Left lung (tissue), 4 donors: ENCODE measurements at regions not wholly inside any gene's neighbourhood (a gene's known extent, or its start where the extent isn't known, plus 50 kb on each side); places are given as distances from the start of the nearest gene placed in this dataset.

Experiments
- ATAC-seq: fragments of 200-7000 bp; cut with Tn5 transposase; one replicate; pipeline ENCODE4 v1.9.1; 2020; ENCODE audit warnings: moderate library complexity
- DNase-seq, 4 donors: peaks; one replicate each; pipeline ENCODE4 v3.0.0-alpha.2; 2013 to 2020
- H3K27ac ChIP-seq, 2 donors: fragments of 200-600 bp; sonication (generic) in 1 of 2; one replicate each; pipeline versions ENCODE4 v1.5.0 to v1.8.0; 2020 to 2021
- H3K27me3 ChIP-seq, 2 donors: fragments of 200-600 bp; sonication (generic) in 1 of 2; one replicate each; pipeline versions ENCODE4 v1.5.0 to v1.8.0; 2020 to 2021
- H3K36me3 ChIP-seq, 2 donors: fragments of 200-600 bp; sonication (generic) in 1 of 2; one replicate each; pipeline versions ENCODE4 v1.5.0 to v1.8.0; 2020 to 2021
- H3K4me1 ChIP-seq, 2 donors: fragments of 200-600 bp; one replicate each; pipeline ENCODE4 v1.8.0; 2021
- H3K4me3 ChIP-seq, 2 donors: fragments of 200-600 bp; sonication (generic) in 1 of 2; one replicate each; pipeline versions ENCODE4 v1.5.0 to v1.8.0; 2020 to 2021; ENCODE audit warnings: mild to moderate bottlenecking in 1 of 2
- H3K9me3 ChIP-seq, 2 donors: fragments of 200-600 bp; sonication (generic) in 1 of 2; one replicate each; pipeline versions ENCODE4 v1.5.0 to v1.8.0; 2020 to 2021
- intact Hi-C, 2 donors: fragments of 100-400 bp; cut with DNase I; formaldehyde crosslinking; loops; one replicate each; pipeline versions ENCODE4 v1.11.2 to v1.14.2; 2022
- TF ChIP-seq, protein P1 (sequence below), 2 donors: fragments of 200-600 bp; sonication (generic) in 1 of 2; IDR thresholded peaks; one replicate each; pipeline versions ENCODE4 v1.5.0 to v1.8.0; 2021; ENCODE audit warnings: antibody characterized with exemption in 2 of 2
- donor health status: DM: no; HTN: yes; CAD: no.
- donor health status: DM: no; HTN: no; CAD: no.

DNA sequence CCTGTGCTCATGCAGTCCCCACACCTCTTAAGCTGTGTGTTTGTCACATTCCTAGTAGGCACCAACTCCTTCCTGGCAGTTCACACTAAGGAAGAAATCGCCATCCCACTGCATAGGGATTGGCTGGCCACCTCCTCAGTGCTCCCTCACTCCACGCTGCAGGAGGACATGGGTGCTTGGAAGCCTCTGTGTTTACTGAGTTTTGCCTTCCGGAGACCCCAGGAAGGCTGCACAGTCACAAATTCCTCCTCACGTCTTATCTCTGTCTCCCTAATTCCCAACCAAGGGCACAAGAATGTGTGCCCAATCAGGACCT is 93.8 kb upstream of the GALNT2 start:
- Histone ChIP-seq H3K4me1 (no peaks in the 10 kb centered on the region), H3K27ac (no peak overlapping the region), H3K9me3 (peaks cover 0 to 11% of the 10 kb centered on the region in 2 donors), H3K36me3 (no peaks in the 10 kb centered on the region), H3K27me3 (no peaks in the 10 kb centered on the region), H3K4me3 (no peak overlapping the region)
- ATAC-seq (no peak), DNase-seq (no peak)
- TF ChIP-seq, protein P1, sequence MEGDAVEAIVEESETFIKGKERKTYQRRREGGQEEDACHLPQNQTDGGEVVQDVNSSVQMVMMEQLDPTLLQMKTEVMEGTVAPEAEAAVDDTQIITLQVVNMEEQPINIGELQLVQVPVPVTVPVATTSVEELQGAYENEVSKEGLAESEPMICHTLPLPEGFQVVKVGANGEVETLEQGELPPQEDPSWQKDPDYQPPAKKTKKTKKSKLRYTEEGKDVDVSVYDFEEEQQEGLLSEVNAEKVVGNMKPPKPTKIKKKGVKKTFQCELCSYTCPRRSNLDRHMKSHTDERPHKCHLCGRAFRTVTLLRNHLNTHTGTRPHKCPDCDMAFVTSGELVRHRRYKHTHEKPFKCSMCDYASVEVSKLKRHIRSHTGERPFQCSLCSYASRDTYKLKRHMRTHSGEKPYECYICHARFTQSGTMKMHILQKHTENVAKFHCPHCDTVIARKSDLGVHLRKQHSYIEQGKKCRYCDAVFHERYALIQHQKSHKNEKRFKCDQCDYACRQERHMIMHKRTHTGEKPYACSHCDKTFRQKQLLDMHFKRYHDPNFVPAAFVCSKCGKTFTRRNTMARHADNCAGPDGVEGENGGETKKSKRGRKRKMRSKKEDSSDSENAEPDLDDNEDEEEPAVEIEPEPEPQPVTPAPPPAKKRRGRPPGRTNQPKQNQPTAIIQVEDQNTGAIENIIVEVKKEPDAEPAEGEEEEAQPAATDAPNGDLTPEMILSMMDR (IDR thresholded peaks at IDR 0.05) = no peak
- intact Hi-C loops = no loop called here

DNA sequence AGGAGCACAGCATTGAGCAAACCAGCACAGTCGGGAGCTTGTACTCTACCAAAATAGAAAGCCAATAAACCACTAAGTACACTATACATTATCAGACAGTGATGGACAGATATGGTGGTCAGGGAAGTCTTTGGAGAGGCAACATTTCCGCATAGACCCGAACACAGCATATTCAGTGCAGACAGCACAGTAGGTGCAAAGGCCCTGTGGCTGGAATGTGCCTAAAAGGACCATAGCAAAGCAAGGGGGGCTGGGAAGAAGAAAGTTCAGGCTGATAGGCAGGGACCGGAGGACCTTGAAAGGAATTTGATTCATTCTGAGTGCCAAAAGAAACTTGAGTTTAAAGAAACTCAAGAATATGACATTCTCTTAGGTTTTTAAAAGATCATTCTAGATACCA is 92.0 kb upstream of the GALNT2 start:
- no peak overlapping the region for H3K4me3 ChIP-seq
- no peaks in the 10 kb centered on the region for H3K36me3 ChIP-seq
- intact Hi-C loops = no loop called here
- peaks cover 0 to 11% of the 10 kb centered on the region in 2 donors for H3K9me3 ChIP-seq
- TF ChIP-seq, protein P1 (IDR thresholded peaks at IDR 0.05) = no peak
- H3K4me1 ChIP-seq = no peaks in the 10 kb centered on the region
- H3K27ac ChIP-seq = no peak overlapping the region
- ATAC-seq = no peak
- no peak for DNase-seq
- H3K27me3 ChIP-seq = no peaks in the 10 kb centered on the region

DNA sequence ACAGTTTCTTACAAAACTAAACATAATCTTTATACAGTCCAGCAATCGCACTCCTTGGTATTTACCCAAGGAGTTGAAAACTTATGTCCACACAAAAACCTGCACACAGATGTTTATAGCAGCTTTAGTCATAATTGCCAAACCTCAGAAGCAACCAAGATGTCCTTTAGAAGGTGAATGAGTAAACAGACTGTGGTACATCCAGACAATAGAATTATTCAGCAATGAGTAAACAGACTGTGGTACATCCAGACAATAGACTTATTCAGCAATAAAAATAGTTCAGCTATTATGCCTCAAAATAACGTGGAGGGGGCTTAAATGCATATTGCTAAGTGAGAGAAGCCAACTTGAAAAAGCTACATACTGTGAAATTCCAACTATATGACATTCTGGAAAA is 87.0 kb upstream of the GALNT2 start:
- intact Hi-C loops = no loop called here
- TF ChIP-seq, protein P1 (IDR thresholded peaks at IDR 0.05) = no peak

DNA sequence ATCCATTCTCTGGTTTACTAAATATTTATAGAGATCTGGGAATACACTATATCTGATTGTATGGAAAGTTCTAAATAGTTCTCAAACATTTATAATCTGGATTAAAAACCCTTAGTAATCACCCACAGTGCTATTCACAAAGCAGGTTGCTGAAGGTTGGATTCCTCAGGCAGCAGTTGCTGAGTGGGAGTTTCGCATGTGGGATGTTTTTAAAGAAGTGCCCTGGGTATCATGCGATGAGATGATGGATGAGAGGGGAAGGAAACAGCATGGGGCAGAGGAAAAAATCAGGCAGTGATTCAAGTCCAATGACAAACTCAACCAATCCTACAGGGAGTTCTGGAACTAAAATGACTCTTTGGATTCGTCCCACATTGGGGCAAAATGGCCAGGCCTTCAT is 85.3 kb upstream of the GALNT2 start:
- no peaks in the 10 kb centered on the region for H3K9me3 ChIP-seq
- no peak overlapping the region for H3K4me3 ChIP-seq
- DNase-seq (no peak), ATAC-seq (no peak)
- no peaks in the 10 kb centered on the region for H3K36me3 ChIP-seq
- no peaks in the 10 kb centered on the region for H3K27me3 ChIP-seq
- no peaks in the 10 kb centered on the region for H3K4me1 ChIP-seq
- TF ChIP-seq, protein P1 (IDR thresholded peaks at IDR 0.05) = no peak
- intact Hi-C loops = no loop called here
- H3K27ac ChIP-seq = no peak overlapping the region

More for the DNA sequence above, 87.0 kb upstream of the GALNT2 start:
- peaks cover 0 to 9% of the 10 kb centered on the region in 2 donors for H3K9me3 ChIP-seq
- no peak overlapping the region for H3K4me3 ChIP-seq
- ATAC-seq (no peak), DNase-seq (no peak)
- H3K27ac ChIP-seq = no peak overlapping the region
- H3K27me3 ChIP-seq = no peaks in the 10 kb centered on the region
- no peaks in the 10 kb centered on the region for H3K4me1 ChIP-seq
- H3K36me3 ChIP-seq = no peaks in the 10 kb centered on the region

DNA sequence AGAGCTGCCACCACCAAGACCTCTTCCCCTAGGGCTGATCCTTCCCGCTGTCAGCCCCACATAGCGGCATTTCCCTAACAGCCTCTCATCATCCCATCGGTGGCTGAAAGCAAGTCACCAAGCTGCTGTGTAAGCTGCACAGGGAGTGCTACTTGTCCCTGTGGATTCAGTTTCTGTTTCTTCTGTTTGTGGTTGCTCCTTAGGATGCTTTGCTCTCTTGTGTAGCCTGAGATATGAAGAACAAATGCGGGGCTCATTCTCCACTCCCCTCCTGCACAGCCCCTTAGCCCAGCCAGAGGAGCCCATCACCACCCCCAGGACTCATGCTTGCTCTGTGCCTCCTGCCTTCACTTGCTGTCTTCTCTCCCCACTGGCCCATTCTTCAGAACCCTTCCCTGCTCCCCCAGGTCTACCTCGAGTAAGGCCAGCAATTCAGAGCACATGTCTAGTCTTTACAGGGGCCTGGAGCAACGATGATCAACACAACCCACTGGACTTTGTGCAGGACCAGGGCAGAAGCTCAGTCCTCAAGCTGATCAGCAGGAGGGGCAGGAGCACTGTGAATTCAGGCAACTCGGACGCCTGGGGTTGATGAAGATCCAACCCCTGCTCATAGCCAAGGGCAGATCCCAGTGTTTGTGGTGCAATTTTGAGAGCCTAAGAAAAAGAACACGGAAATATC is 82.6 kb upstream of the GALNT2 start:
- no peak overlapping the region for H3K27ac ChIP-seq
- H3K4me3 ChIP-seq = no peak overlapping the region
- no peak for ATAC-seq
- H3K4me1 ChIP-seq = no peaks in the 10 kb centered on the region
- intact Hi-C loops = no loop called here
- no peaks in the 10 kb centered on the region for H3K27me3 ChIP-seq
- TF ChIP-seq, protein P1 (IDR thresholded peaks at IDR 0.05) = no peak
- DNase-seq = no peak
- H3K9me3 ChIP-seq = no peaks in the 10 kb centered on the region
- no peaks in the 10 kb centered on the region for H3K36me3 ChIP-seq
